Suppressor macrophage (primary cell): ENCODE measurements at regions not wholly inside any gene's neighbourhood (a gene's known extent, or its start where the extent isn't known, plus 50 kb on each side); places are given as distances from the start of the nearest gene placed in this dataset.

ENCODE experiments used
- DNase-seq, 4 experiments: peaks; one replicate each; pipeline ENCODE4 v3.0.0-alpha.2; 2020 to 2022

DNA sequence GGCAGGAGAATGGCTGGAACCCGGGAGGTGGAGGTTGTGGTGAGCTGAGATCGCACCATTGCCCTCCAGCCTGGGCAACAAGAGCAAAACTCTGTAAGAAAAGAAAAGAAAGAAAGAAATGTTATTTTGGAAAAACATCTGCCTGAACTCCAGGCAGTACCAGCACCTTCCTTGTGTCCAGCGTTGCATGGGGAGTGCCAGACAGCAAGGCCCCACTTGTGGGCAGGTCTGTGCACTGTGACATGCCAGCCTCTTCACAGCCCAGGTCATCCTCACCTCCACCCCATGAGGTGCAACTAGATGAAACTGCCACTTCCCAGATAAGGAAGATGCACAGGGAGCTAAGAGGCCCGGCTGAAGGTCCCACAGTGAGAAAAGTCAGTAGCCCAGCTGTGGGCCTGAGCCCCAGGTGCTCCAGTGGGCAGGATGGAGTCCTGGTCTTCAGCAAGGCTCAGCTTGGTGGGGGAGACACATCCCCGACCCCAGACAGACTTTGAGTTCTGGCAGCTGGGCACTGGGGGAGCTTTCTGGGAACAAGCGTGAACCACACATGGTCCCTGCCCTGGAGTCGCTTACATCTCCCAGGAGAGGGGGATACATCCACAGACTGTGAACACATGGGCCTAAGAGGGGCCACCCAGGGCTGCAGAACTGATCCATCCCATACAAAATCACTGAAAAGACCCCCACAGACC, 146.9 kb upstream of the IER5L start:
- no peak for DNase-seq

DNA sequence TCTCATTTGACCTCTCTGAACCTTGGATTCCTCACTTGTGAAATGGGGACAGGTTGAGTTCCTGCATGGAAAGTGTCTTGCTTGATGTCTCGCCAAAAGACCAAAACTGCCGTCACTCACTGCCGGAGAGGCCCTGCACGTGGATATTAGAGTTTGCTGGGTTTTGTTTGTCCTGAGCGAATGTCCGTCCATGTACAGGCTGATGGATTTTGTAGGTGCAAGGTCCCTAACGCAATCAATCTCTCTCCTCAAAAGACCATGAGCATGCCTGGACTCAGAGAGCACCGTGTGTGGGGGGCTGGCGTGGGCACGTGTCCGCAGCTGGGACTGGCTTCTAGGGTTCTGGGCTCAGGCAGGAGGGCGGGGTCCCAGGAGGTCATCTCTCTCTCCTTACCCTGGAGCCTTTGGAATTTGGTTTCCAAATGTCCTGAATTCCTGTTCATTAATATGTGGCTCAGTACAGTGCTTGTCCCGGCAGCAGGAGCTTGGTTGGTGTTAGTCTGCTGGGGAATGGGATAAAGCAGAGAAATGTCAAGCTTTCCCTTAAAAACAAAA, 146.0 kb upstream of the IER5L start:
- no peak for DNase-seq

DNA sequence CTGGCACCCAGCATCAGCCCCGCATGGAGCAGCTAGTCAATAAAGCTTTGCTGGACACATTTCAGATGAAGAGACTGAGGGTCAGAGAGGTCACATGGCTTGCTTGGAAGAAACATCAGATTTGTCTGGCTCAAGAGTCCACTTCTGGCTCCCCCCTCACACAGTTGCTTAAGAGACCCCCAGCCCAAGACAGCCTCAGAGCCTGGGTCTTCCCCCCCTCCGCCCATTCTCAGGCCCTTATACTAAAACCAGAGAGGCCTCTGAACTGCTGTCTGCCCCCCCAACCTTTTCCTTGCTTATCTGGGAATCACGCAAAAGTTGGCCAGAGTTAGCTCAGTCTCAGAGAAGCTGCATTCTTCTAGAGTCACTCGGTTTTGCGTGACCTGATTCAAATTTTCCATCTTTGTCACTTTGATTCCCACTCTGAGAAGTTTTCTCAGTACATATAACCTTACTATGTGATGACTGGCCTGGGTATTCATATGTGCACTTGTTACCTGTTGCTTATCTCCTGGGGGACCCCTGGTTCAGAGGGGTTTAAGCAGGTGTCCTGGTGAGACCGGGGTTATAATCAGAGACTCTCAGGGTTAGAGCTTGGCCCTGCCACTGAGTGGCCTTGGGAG, 145.4 kb upstream of the IER5L start:
- DNase-seq, result no peak

DNA sequence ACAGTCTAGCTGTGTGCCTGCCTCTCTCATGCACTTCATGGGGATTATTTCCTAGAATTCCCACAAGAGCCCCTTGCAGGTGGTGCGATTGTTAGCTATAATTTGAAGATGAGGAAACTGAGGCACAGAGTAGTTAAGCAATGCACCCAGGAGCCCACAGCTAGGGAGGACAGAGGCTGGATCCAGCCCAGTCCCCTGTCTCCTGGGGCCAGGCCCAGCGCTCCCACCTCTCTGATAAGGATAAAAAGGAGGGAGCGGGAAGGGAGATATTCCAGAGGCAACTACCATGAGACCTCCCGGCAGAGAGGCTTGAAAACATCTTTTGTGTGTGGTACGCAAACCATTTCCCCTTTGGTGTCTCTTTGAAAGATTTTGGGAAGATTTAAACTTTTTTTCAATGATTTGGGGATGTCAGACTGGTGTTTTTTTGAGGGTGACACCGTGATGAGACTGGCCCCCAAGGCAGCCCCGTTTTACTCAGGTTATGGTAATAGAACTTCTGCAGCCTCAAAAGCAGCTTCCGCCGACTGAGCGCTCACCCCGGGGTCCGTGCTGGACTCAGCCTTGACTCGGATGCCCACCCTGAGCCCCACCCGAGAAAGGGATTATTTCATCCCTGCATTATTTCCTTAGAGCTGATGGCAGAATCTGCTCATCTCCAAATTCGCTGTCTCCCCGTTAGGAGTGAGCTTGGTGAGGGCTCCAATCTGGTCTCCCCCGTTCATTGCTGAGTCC, 144.7 kb upstream of the IER5L start:
- DNase-seq, result no peak

DNA sequence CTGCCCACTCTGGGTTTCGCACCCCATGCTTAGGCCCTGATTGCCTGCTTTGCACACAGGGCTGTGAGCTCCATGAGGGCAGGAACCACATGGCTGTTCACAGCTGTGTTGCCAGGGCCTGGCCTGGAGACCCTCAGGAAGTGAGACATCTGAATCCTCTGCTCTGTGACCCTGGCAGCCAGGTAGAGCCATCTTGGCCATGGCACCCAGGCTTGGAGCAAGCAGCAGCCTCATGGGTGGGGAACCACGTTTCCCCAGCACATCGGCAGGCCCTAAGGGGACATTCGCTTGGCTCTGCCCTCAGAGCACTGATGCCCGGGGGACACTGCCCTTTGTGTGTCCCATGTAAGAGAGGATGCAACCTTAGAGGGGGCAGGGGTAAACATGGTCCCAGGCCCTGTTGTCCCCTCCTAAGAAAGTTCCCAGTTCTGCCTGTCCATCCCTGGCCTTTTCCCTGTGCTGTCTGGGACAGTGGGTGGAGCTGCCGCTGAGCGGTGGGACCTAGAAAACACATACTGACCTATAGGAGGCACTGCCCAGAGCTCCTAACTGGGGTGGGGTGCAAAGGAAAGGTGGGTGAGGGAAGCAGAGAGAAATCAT, 144.1 kb upstream of the IER5L start:
- DNase-seq, result no peak

- DNase-seq, result no peak
These were observed 143.4 kb upstream of the IER5L start for GRCh38 chr9:129321286-129322021.

- DNase-seq, result peak; percentile 66 to 87 (median 80)
These were observed 142.7 kb upstream of the IER5L start for GRCh38 chr9:129320575-129321285.

- DNase-seq, result no peak
These were observed 141.9 kb upstream of the IER5L start for GRCh38 chr9:129319938-129320481.

- DNase-seq, result peak in 1 of 4 experiments; percentile 31
These were observed 141.2 kb upstream of the IER5L start for GRCh38 chr9:129319076-129319937.

DNA sequence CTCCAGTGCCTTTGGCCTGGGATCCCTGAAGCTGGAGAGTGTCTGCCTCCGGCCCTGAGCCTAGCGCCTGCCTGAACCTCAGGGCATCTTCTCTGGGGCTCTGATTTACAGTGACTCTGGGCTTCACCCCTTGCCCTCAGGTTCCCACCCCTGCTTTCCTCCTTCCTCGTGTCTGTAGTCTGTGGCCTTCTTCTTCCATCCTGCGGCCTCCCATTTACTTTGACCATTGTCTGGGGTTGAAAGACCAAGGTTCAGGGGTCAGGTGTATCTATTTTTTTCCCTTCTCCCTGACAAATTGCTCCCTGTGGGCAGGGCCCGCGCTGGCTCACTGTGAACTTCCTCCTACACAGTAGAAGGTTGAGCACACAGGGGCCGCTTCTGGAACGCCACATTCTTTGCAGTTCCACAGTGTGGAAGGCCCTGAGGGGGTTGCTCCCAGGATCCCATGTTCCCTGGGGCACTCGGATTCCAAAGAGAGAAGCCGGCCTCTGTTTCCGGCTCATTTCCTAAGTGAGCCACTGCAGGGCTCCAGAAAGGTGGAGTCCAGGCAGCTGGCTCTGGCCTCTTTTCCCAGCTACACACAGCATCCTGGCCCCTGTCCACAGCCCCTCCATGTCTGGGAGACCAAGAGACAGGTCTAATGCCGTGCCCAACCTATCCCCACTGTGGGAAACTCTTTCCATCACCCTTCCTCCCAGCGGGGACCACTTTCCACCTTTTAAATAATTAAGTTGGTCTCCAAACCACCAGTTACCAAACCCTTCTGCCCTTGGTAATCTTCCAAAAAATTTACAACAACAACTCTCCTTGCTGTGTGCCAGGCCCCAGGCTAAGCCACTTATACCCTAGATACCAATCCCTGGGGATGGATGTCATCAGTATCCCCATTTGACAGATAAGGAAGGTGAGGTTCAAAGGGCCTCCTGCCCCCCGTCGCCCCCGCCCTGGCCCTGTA, 140.3 kb upstream of the IER5L start:
- DNase-seq, result no peak

GRCh38 chr9:129317179-129318011, 139.3 kb upstream of the IER5L start:
- peak in 3 of 4 experiments; percentile 58 to 73 (median 61) for DNase-seq

DNA sequence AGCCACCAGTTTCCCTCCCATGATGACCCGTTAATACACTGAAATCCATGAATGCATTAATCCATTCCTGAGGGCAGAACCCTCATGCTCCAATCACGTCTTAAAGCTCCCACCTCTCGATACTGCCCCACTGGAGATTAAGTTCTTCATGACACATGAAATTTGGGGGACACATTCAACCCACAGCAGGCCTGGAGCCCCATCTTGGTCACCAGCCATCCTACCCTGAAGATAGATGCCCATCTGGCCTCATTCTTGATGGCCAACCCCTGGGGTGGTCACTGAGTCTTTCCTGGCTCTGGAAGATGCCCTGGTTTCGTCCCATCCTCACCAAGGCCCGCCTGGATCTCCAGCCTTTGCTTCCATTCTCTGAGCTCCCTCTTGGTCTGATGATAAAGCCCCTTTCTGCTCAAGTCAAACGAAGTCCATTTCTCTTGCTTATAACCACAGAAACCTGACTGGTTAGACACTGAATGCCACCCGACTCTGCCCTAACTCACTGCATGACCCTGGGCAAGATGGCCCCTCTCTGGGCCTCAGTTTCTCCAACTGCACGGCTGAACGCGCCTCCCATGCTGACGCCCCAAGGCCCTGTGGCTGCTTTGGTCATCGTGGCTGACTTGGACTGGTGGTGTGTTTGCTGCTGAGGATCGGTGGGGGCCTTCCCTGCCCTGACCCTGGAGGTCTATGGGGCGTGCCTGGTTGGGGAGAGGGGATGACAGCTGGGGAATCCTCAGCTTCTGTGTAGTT, 138.4 kb upstream of the IER5L start:
- no peak for DNase-seq

- no peak for DNase-seq
These were observed 135.4 kb upstream of the IER5L start for GRCh38 chr9:129313331-129313955.

GRCh38 chr9:129312251-129313122, 134.4 kb upstream of the IER5L start:
- no peak for DNase-seq

DNA sequence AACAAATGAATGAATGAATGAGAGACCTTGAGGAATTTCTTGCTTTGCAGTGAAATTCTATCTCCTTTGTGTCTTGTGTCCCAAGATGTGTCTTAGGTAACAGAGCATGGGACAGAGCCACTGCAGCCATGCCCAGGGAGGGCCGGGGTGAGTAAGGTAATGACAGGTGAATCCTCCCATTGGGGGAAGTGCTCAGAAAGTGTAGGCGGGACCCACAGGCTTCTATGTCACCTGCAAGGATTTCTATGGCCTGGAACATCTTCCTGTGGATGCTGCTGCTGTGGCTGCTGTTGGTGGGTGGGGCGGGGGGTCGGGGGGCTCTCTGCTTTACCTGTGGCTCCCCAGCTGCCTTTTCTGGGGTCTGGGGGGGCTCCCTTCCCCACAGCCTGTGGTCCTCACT, 133.6 kb upstream of the IER5L start:
- DNase-seq, result no peak
